ENCODE measurements at regions not wholly inside any gene's neighbourhood (a gene's known extent, or its start where the extent isn't known, plus 50 kb on each side); places are given as distances from the start of the nearest gene placed in this dataset.

- TF ChIP-seq CTCF (conservative IDR thresholded peaks at IDR 0.05 in 1 of 2, IDR thresholded peaks at IDR 0.05 in 1 of 2; ENCODE audit: extremely low read depth in 1 of 2, insufficient read depth in 1 of 2, low read depth in 1 of 2, low read length in 2 of 2) = no peak
- no peak for TF ChIP-seq EZH2 (IDR thresholded peaks at IDR 0.05; ENCODE audit: borderline replicate concordance, low read length)
These were observed 84.5 kb upstream of the FAM20C start for GRCh38 chr7:107907-108306.

All from mammary epithelial cell (primary cell).